PC-9 (cell line): ENCODE measurements at regions not wholly inside any gene's neighbourhood (a gene's known extent, or its start where the extent isn't known, plus 50 kb on each side); places are given as distances from the start of the nearest gene placed in this dataset.

Experiments
- BruUV-seq: library from RNA; stranded (reverse); fragments of 400-500 nt; replicated peaks from 2 replicates; lab custom pipeline; 2021; lab: Mats Ljungman, UMichigan
- CTCF ChIA-PET: fragments of 300-600 bp; sonication (Branson Sonifier 250); formaldehyde crosslinking; loops from one replicate; lab custom pipeline; 2022; ENCODE audit warnings: antibody characterized with exemption; lab: Charles Lee
- POLR2A ChIA-PET: fragments of 300-600 bp; sonication (Branson Sonifier 250); formaldehyde crosslinking; loops from one replicate; lab custom pipeline; 2022; ENCODE audit warnings: antibody characterized with exemption; ENCODE audit not compliant: unreplicated experiment; lab: Charles Lee
- DNase-seq, 2 experiments: peaks; one replicate each; pipeline versions ENCODE4 v3.0.0 to v3.0.0-alpha.2; 2015 to 2022; ENCODE audit warnings: mixed read lengths in 1 of 2
- H2AFZ ChIP-seq: fragments of 200-600 bp; sonication (generic); 2 replicates; pipeline ENCODE4 v1.8.1; 2017; ENCODE audit warnings: antibody characterized with exemption
- H3F3A ChIP-seq: fragments of 200-600 bp; sonication (generic); 2 replicates; pipeline ENCODE4 v1.8.1; 2017; ENCODE audit warnings: antibody characterized with exemption, mild to moderate bottlenecking, low read depth; ENCODE audit not compliant: insufficient read depth
- H3K27ac ChIP-seq: fragments of 200-600 bp; sonication (generic); 2 replicates; pipeline ENCODE4 v1.6.1; 2016; ENCODE audit warnings: mixed run types
- H3K27me3 ChIP-seq: fragments of 200-600 bp; sonication (generic); 2 replicates; pipeline ENCODE4 v1.6.1; 2016; ENCODE audit warnings: low read depth, mixed run types; ENCODE audit not compliant: insufficient read depth
- H3K36me3 ChIP-seq: fragments of 200-600 bp; sonication (generic); 2 replicates; pipeline ENCODE4 v1.6.1; 2016; ENCODE audit warnings: low read depth, mixed run types
- H3K4me1 ChIP-seq: fragments of 200-600 bp; sonication (generic); replicated peaks from 2 replicates; pipeline ENCODE4 v1.6.1; 2016; ENCODE audit warnings: mixed run types; ENCODE audit not compliant: insufficient read depth
- H3K4me2 ChIP-seq: fragments of 200-600 bp; sonication (generic); 2 replicates; pipeline ENCODE4 v1.6.1; 2017; ENCODE audit warnings: mixed run types
- H3K4me3 ChIP-seq: fragments of 200-600 bp; sonication (generic); 2 replicates; pipeline ENCODE4 v1.6.1; 2016; ENCODE audit warnings: mixed run types
- H3K79me2 ChIP-seq: fragments of 200-600 bp; sonication (generic); 2 replicates; pipeline ENCODE4 v1.6.1; 2017; ENCODE audit warnings: low read depth, mixed run types
- H3K9me2 ChIP-seq: fragments of 200-600 bp; sonication (generic); 2 replicates; pipeline ENCODE4 v1.8.1; 2017; ENCODE audit warnings: mild to moderate bottlenecking; ENCODE audit not compliant: insufficient read depth
- H3K9me3 ChIP-seq: fragments of 200-600 bp; sonication (generic); 2 replicates; pipeline ENCODE4 v1.8.1; 2016; ENCODE audit warnings: low read depth; ENCODE audit not compliant: insufficient read depth
- H4K20me1 ChIP-seq: fragments of 200-600 bp; sonication (generic); 2 replicates; pipeline ENCODE4 v1.8.1; 2017; ENCODE audit not compliant: insufficient read depth
- CTCF ChIP-seq: fragments of 200-600 bp; sonication (generic); conservative IDR thresholded peaks from 2 replicates; pipeline ENCODE4 v1.6.1; 2017; ENCODE audit warnings: mixed run types, antibody characterized with exemption, mild to moderate bottlenecking, moderate library complexity
- EZH2 ChIP-seq: fragments of 200-600 bp; sonication (generic); IDR thresholded peaks from 2 replicates; pipeline ENCODE4 v1.8.0; 2017; ENCODE audit warnings: antibody characterized with exemption, low read depth
- intact Hi-C: fragments of 100-400 bp; cut with micrococcal nuclease; formaldehyde crosslinking; loops from one replicate; pipeline ENCODE4 v1.10.0; 2022; ENCODE audit not compliant: unreplicated experiment

GRCh38 chr10:130507461-130507860, 371.3 kb downstream of the GLRX3 start:
- no peaks in the 10 kb centered on the region for H3F3A ChIP-seq
- no peaks in the 10 kb centered on the region for H4K20me1 ChIP-seq
- no TSS peak for BruUV-seq
- no peak overlapping the region for H3K27ac ChIP-seq
- H3K79me2 ChIP-seq = no peaks in the 10 kb centered on the region
- no peak for TF ChIP-seq EZH2
- TF ChIP-seq CTCF = no peak
- no peaks in the 10 kb centered on the region for H3K9me2 ChIP-seq
- no peak for DNase-seq
- ChIA-PET POLR2A (no interaction called here), CTCF (no interaction called here)
- no peak overlapping the region for H3K4me2 ChIP-seq
- no peak overlapping the region for H3K4me3 ChIP-seq
- H3K9me3 ChIP-seq = no peaks in the 10 kb centered on the region
- H3K4me1 ChIP-seq = no peaks in the 10 kb centered on the region
- H3K27me3 ChIP-seq = no peaks in the 10 kb centered on the region
- H2AFZ ChIP-seq = no peak overlapping the region
- intact Hi-C loops = no loop called here
- no peaks in the 10 kb centered on the region for H3K36me3 ChIP-seq

- no peak overlapping the region for H3K4me3 ChIP-seq
These were observed 373.9 kb downstream of the GLRX3 start for GRCh38 chr10:130509881-130510689.

GRCh38 chr10:130510755-130511154, 374.6 kb downstream of the GLRX3 start:
- ChIA-PET CTCF (no interaction called here), POLR2A (no interaction called here)
- BruUV-seq = no TSS peak
- no peaks in the 10 kb centered on the region for H3K9me3 ChIP-seq
- no peak overlapping the region for H3K27ac ChIP-seq
- H3K79me2 ChIP-seq = no peaks in the 10 kb centered on the region
- H3K4me1 ChIP-seq = no peaks in the 10 kb centered on the region
- H3K9me2 ChIP-seq = no peaks in the 10 kb centered on the region
- no peak for DNase-seq
- no peak overlapping the region for H3K4me3 ChIP-seq
- no peaks in the 10 kb centered on the region for H4K20me1 ChIP-seq
- H2AFZ ChIP-seq = no peak overlapping the region
- no peak for TF ChIP-seq CTCF
- TF ChIP-seq EZH2 = no peak
- H3F3A ChIP-seq = no peaks in the 10 kb centered on the region
- H3K27me3 ChIP-seq = no peaks in the 10 kb centered on the region
- H3K4me2 ChIP-seq = no peak overlapping the region
- intact Hi-C loops = no loop called here
- H3K36me3 ChIP-seq = no peaks in the 10 kb centered on the region

More at GRCh38 chr10:130509881-130510689, 373.9 kb downstream of the GLRX3 start:
- H3K9me3 ChIP-seq = no peaks in the 10 kb centered on the region
- no TSS peak for BruUV-seq
- no peaks in the 10 kb centered on the region for H3K36me3 ChIP-seq
- no peaks in the 10 kb centered on the region for H3K4me1 ChIP-seq
- H2AFZ ChIP-seq = no peak overlapping the region
- no peak overlapping the region for H3K27ac ChIP-seq
- H3K4me2 ChIP-seq = no peak overlapping the region
- no peak for TF ChIP-seq EZH2
- no peak for TF ChIP-seq CTCF
- H3F3A ChIP-seq = no peaks in the 10 kb centered on the region
- no peaks in the 10 kb centered on the region for H3K79me2 ChIP-seq
- POLR2A ChIA-PET = no interaction called here
- CTCF ChIA-PET = no interaction called here
- DNase-seq = no peak
- H3K9me2 ChIP-seq = no peaks in the 10 kb centered on the region
- intact Hi-C loops = no loop called here
- H4K20me1 ChIP-seq = no peaks in the 10 kb centered on the region
- no peaks in the 10 kb centered on the region for H3K27me3 ChIP-seq
